Fibroblast of lung (primary cell): ENCODE measurements at regions not wholly inside any gene's neighbourhood (a gene's known extent, or its start where the extent isn't known, plus 50 kb on each side); places are given as distances from the start of the nearest gene placed in this dataset.

Experiments used
- EZH2 ChIP-seq: IDR thresholded peaks from 2 replicates; pipeline ENCODE4 v1.5.1; 2012; ENCODE audit warnings: low read length, control low read depth, mild to moderate bottlenecking; ENCODE audit errors: missing control alignments
- TF ChIP-seq, protein P1 (sequence below), 2 donors: IDR thresholded peaks in 1 of 2; conservative IDR thresholded peaks in 1 of 2; 1 replicate in 1 of 2; 2 replicates in 1 of 2; pipeline ENCODE4 v1.5.1; 2011 to 2012; ENCODE audit warnings: low read length in 2 of 2, control low read depth in 1 of 2, inconsistent platforms in 1 of 2, low read depth in 1 of 2, mild to moderate bottlenecking in 1 of 2

DNA sequence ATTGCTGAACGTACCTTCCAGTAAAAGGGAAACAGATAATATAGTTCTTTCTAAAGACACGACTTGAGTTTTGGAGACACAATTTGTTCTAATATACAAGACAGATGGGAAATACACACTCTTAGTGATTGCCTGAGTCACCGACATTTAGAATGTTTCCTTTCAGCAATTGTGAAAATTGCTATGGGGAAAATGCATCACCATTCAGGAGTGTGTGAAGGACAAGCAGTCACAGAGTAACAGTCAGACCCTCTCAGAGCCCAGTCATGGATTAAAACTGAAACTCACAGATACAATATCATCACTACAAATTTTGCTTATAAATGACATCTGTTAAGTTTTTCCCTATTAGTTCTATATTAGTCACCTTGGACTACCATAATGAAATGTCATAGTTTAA, 286.1 kb downstream of the SPRY2 start:
- TF ChIP-seq, protein P1, sequence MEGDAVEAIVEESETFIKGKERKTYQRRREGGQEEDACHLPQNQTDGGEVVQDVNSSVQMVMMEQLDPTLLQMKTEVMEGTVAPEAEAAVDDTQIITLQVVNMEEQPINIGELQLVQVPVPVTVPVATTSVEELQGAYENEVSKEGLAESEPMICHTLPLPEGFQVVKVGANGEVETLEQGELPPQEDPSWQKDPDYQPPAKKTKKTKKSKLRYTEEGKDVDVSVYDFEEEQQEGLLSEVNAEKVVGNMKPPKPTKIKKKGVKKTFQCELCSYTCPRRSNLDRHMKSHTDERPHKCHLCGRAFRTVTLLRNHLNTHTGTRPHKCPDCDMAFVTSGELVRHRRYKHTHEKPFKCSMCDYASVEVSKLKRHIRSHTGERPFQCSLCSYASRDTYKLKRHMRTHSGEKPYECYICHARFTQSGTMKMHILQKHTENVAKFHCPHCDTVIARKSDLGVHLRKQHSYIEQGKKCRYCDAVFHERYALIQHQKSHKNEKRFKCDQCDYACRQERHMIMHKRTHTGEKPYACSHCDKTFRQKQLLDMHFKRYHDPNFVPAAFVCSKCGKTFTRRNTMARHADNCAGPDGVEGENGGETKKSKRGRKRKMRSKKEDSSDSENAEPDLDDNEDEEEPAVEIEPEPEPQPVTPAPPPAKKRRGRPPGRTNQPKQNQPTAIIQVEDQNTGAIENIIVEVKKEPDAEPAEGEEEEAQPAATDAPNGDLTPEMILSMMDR (conservative IDR thresholded peaks at IDR 0.05 in 1 of 2, IDR thresholded peaks at IDR 0.05 in 1 of 2; ENCODE audit: low read depth in 1 of 2, low read length in 2 of 2) = no peak
- no peak for TF ChIP-seq EZH2
